WTC11 (cell line): ENCODE measurements at regions not wholly inside any gene's neighbourhood (a gene's known extent, or its start where the extent isn't known, plus 50 kb on each side); places are given as distances from the start of the nearest gene placed in this dataset.

Source experiments
- ATAC-seq: fragments of 200-7000 bp; cut with Tn5 transposase; 2 replicates; pipeline ENCODE4 v1.10.0; 2021; ENCODE audit warnings: mild to moderate bottlenecking, moderate library complexity
- CTCF ChIA-PET: fragments of 300-600 bp; sonication (Branson Sonifier 250); formaldehyde crosslinking; loops from one replicate; lab custom pipeline; 2021; ENCODE audit warnings: antibody characterized with exemption; lab: Charles Lee
- POLR2A ChIA-PET: fragments of 350-600 bp; sonication (Branson Sonifier 250); formaldehyde crosslinking; loops from one replicate; lab custom pipeline; 2021; ENCODE audit warnings: antibody characterized with exemption; lab: Charles Lee
- DNase-seq: peaks from one replicate; pipeline ENCODE4 v3.0.0; 2021; ENCODE audit warnings: low spot score
- H3K27ac Mint-ChIP-seq: 2 replicates; pipeline ENCODE4 v1.8.0; 2021; ENCODE audit warnings: mixed read lengths
- H3K27me3 Mint-ChIP-seq: 2 replicates; pipeline ENCODE4 v1.8.0; 2021; ENCODE audit warnings: low read depth, mild to moderate bottlenecking, moderate library complexity, mixed read lengths
- H3K36me3 Mint-ChIP-seq: 2 replicates; pipeline ENCODE4 v1.8.0; 2021; ENCODE audit warnings: mixed read lengths
- H3K4me1 Mint-ChIP-seq: 2 replicates; pipeline ENCODE4 v1.8.0; 2022; ENCODE audit warnings: mixed read lengths
- H3K4me3 Mint-ChIP-seq: 2 replicates; pipeline ENCODE4 v1.8.0; 2021; ENCODE audit warnings: mild to moderate bottlenecking, moderate library complexity, mixed read lengths
- H3K9me3 Mint-ChIP-seq: 2 replicates; pipeline ENCODE4 v1.8.0; 2021; ENCODE audit warnings: mixed read lengths
- ATF2 ChIP-seq: sonication (generic); formaldehyde crosslinking; IDR thresholded peaks from 2 replicates; pipeline ENCODE4 v1.8.1; 2022; ENCODE audit warnings: low read depth, missing genetic modification reagents, borderline replicate concordance
- CDX4 ChIP-seq: fragments of 250-450 bp; sonication (Bioruptor Pico); IDR thresholded peaks from 2 replicates; pipeline ENCODE4 v1.9.0; 2021; ENCODE audit warnings: moderate library complexity, mild to moderate bottlenecking, inconsistent platforms, borderline replicate concordance
- CREM ChIP-seq: sonication (generic); formaldehyde crosslinking; IDR thresholded peaks from 2 replicates; pipeline ENCODE4 v1.8.1; 2022; ENCODE audit warnings: mild to moderate bottlenecking, missing genetic modification reagents, moderate library complexity
- CTCF ChIP-seq: fragments of 200-600 bp; IDR thresholded peaks from 2 replicates; pipeline ENCODE4 v1.8.0; 2022; ENCODE audit warnings: antibody characterized with exemption
- EMX1 ChIP-seq: fragments of 250-450 bp; sonication (Bioruptor Pico); IDR thresholded peaks from 2 replicates; pipeline ENCODE4 v1.8.0; 2021; ENCODE audit warnings: mild to moderate bottlenecking
- ESRRA ChIP-seq: sonication (generic); formaldehyde crosslinking; IDR thresholded peaks from 2 replicates; pipeline ENCODE4 v1.8.1; 2022; ENCODE audit warnings: mild to moderate bottlenecking, missing genetic modification reagents, borderline replicate concordance
- HMGA2 ChIP-seq: fragments of 250-450 bp; sonication (Bioruptor Pico); IDR thresholded peaks from 2 replicates; pipeline ENCODE4 v1.4.0; 2021; ENCODE audit warnings: mild to moderate bottlenecking, moderate library complexity
- JUN ChIP-seq: sonication (generic); formaldehyde crosslinking; IDR thresholded peaks from 2 replicates; pipeline ENCODE4 v1.8.0; 2023; ENCODE audit warnings: mild to moderate bottlenecking, missing genetic modification reagents
- MLX ChIP-seq: sonication (generic); formaldehyde crosslinking; IDR thresholded peaks from 2 replicates; pipeline ENCODE4 v1.8.1; 2023; ENCODE audit warnings: mild to moderate bottlenecking, missing genetic modification reagents, moderate library complexity
- MXD4 ChIP-seq: fragments of 250-450 bp; sonication (Bioruptor Pico); IDR thresholded peaks from 2 replicates; pipeline ENCODE4 v1.8.0; 2021; ENCODE audit warnings: mild to moderate bottlenecking, moderate library complexity, borderline replicate concordance
- MYBL2 ChIP-seq: sonication (generic); formaldehyde crosslinking; IDR thresholded peaks from 2 replicates; pipeline ENCODE4 v1.8.1; 2023; ENCODE audit warnings: mild to moderate bottlenecking, moderate library complexity, missing genetic modification reagents
- NFATC4 ChIP-seq: fragments of 250-450 bp; sonication (Bioruptor Pico); IDR thresholded peaks from 2 replicates; pipeline ENCODE4 v1.9.0; 2021; ENCODE audit warnings: mild to moderate bottlenecking
- NFYB ChIP-seq: sonication (generic); formaldehyde crosslinking; conservative IDR thresholded peaks from 2 replicates; pipeline ENCODE4 v1.8.0; 2022; ENCODE audit warnings: low read depth, missing genetic modification reagents
- NR1H2 ChIP-seq: sonication (generic); formaldehyde crosslinking; IDR thresholded peaks from 2 replicates; pipeline ENCODE4 v1.9.0; 2021; ENCODE audit warnings: mild to moderate bottlenecking, moderate library complexity, missing genetic modification reagents
- NR2C2 ChIP-seq: sonication (generic); formaldehyde crosslinking; IDR thresholded peaks from 2 replicates; pipeline ENCODE4 v1.8.0; 2022; ENCODE audit warnings: mild to moderate bottlenecking, missing genetic modification reagents
- PRRX2 ChIP-seq: fragments of 250-450 bp; sonication (Bioruptor Pico); IDR thresholded peaks from 2 replicates; pipeline ENCODE4 v1.8.0; 2021; ENCODE audit warnings: mild to moderate bottlenecking
- RELA ChIP-seq: sonication (generic); formaldehyde crosslinking; IDR thresholded peaks from 2 replicates; pipeline ENCODE4 v1.8.1; 2022; ENCODE audit warnings: missing genetic modification reagents, mild to moderate bottlenecking, borderline replicate concordance
- SMAD3 ChIP-seq: sonication (generic); formaldehyde crosslinking; IDR thresholded peaks from 2 replicates; pipeline ENCODE4 v1.8.0; 2022; ENCODE audit warnings: missing genetic modification reagents, mild to moderate bottlenecking, borderline replicate concordance
- TEAD1 ChIP-seq: sonication (generic); formaldehyde crosslinking; IDR thresholded peaks from 2 replicates; pipeline ENCODE4 v1.8.0; 2022; ENCODE audit warnings: mild to moderate bottlenecking, missing genetic modification reagents
- TEAD4 ChIP-seq: sonication (generic); formaldehyde crosslinking; IDR thresholded peaks from 2 replicates; pipeline ENCODE4 v1.8.0; 2022; ENCODE audit warnings: mild to moderate bottlenecking, missing genetic modification reagents
- ZMAT4 ChIP-seq: fragments of 250-450 bp; sonication (Bioruptor Pico); IDR thresholded peaks from 2 replicates; pipeline ENCODE4 v1.9.0; 2021; ENCODE audit warnings: mild to moderate bottlenecking
- ZNF232 ChIP-seq: sonication (generic); formaldehyde crosslinking; IDR thresholded peaks from 2 replicates; pipeline ENCODE4 v1.8.0; 2022; ENCODE audit warnings: mild to moderate bottlenecking, missing genetic modification reagents
- ZNF263 ChIP-seq: sonication (generic); formaldehyde crosslinking; IDR thresholded peaks from 2 replicates; pipeline ENCODE4 v1.8.1; 2022; ENCODE audit warnings: low read depth, mild to moderate bottlenecking, moderate library complexity, missing genetic modification reagents
- ZNF425 ChIP-seq: fragments of 250-450 bp; sonication (Bioruptor Pico); conservative IDR thresholded peaks from 2 replicates; pipeline ENCODE4 v1.9.0; 2021; ENCODE audit warnings: mild to moderate bottlenecking
- ZNF512 ChIP-seq: sonication (generic); formaldehyde crosslinking; IDR thresholded peaks from 2 replicates; pipeline ENCODE4 v1.8.1; 2022; ENCODE audit warnings: missing genetic modification reagents, borderline replicate concordance

GRCh38 chr2:16254356-16254965 lies 314.1 kb downstream of the MYCN start (continued):
- TF ChIP-seq ZNF425 (no peak), PRRX2 (CRISPR knock-in tag) (no peak), NR2C2 (CRISPR knock-in tag) (no peak), MYBL2 (CRISPR knock-in tag) (no peak), NFYB (no peak), ZNF232 (CRISPR knock-in tag) (no peak), NR1H2 (CRISPR knock-in tag) (no peak), ATF2 (CRISPR knock-in tag) (no peak)

- CTCF ChIA-PET = no interaction called here
- no peak overlapping the region for H3K27ac Mint-ChIP-seq
- H3K9me3 Mint-ChIP-seq = peaks cover 29% of the 10 kb centered on the region
- ATAC-seq = no peak
- H3K4me3 Mint-ChIP-seq = no peak overlapping the region
- peaks cover 9% of the 10 kb centered on the region for H3K36me3 Mint-ChIP-seq
- peaks cover 35% of the 10 kb centered on the region for H3K4me1 Mint-ChIP-seq
- peaks cover 2% of the 10 kb centered on the region; the same call in 1 of the 2 replicates for H3K27me3 Mint-ChIP-seq
- POLR2A ChIA-PET = no interaction called here
- no peak for DNase-seq
- no peak for TF ChIP-seq HMGA2 (CRISPR knock-in tag)
- no peak for TF ChIP-seq TEAD1 (CRISPR knock-in tag)
- no peak for TF ChIP-seq NFATC4
- no peak for TF ChIP-seq MLX (CRISPR knock-in tag)
- no peak for TF ChIP-seq CTCF
- TF ChIP-seq RELA (CRISPR knock-in tag) = no peak
- no peak for TF ChIP-seq JUN
- TF ChIP-seq CDX4 (CRISPR knock-in tag) = no peak
- no peak for TF ChIP-seq ZNF263
- TF ChIP-seq EMX1 (CRISPR knock-in tag) = no peak
- TF ChIP-seq CREM (CRISPR knock-in tag) = no peak
- TF ChIP-seq NR2C2 (CRISPR knock-in tag) = no peak
- TF ChIP-seq ZMAT4 = no peak
- no peak for TF ChIP-seq TEAD4 (CRISPR knock-in tag)
- no peak for TF ChIP-seq SMAD3 (CRISPR knock-in tag)
- no peak for TF ChIP-seq ESRRA
- TF ChIP-seq MXD4 (CRISPR knock-in tag) = no peak
- TF ChIP-seq ZNF512 (CRISPR knock-in tag) = no peak
These were observed 312.9 kb downstream of the MYCN start for GRCh38 chr2:16253291-16253690.
